ENCODE measurements at regions not wholly inside any gene's neighbourhood (a gene's known extent, or its start where the extent isn't known, plus 50 kb on each side); places are given as distances from the start of the nearest gene placed in this dataset.

DNA sequence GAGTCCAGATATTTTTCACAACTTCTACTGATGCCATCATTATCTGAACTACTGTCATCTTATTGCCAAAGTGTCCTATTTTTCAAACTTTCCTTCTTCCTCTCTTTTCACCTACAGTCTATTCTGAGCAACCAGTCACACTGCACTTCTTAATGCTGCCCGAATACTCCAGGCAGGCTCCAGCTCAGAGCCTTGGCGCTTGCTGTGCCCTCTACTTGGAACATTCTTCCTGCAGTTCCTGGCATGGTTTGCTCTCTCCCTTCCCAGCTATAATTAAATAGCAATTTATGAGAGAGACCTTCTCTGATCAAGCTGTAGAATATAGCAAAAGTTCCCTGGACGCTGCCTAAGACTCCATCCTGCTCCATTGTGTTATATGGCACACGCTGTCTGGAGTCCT is 831.6 kb downstream of the QKI start:
- FAIRE-seq (no peak), DNase-seq (ENCODE audit: low spot score) (no peak)

DNA sequence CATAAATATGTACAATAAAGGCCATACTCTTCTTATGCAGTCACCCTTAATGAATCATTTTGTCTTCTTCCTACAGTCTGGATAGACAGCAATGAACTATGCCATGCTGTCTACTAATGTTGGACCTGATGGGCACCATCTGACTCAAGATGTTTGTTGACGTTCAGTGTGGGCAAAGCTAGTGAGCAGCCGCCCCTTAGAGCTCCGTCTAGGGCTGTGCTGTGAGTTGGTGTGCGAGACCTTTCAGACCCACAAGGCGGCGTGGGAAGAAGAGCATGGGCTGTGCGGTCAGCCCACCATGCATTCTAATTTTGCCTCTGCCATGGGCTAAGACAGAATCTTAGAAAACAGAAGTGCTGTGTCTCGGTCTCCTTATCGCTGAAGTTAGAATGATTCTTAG is 829.4 kb downstream of the QKI start:
- FAIRE-seq (no peak), DNase-seq (ENCODE audit: low spot score) (no peak)

DNA sequence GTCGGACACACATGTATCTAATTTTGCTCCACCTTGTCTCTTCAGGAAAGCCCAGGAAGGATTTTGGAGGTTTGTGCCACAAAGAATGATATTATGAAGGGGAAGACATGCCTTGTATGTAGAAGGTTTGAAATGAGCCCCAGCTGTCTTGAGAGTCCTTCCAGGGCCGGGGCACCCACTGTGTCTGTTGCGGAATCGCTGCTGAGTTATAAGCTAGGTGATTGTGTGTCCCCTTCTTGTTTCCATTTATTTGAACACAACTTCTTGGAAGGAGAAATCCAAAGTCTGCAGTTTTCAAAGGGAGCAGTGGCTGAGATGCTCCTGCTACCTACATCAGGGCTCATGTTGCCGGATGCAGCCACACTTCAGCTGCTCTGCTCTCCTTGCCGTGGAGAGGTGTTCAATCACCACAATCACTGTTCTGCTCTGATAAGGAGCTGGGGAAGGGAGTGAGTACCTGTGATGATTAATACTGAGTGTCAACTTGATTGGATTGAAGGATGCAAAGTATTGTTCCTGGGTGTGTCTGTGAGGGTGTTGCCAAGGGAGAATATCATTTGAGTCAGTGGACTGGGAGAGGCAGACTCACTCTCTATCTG is 828.6 kb downstream of the QKI start:
- DNase-seq (ENCODE audit: low spot score) (no peak), FAIRE-seq (no peak)

DNA sequence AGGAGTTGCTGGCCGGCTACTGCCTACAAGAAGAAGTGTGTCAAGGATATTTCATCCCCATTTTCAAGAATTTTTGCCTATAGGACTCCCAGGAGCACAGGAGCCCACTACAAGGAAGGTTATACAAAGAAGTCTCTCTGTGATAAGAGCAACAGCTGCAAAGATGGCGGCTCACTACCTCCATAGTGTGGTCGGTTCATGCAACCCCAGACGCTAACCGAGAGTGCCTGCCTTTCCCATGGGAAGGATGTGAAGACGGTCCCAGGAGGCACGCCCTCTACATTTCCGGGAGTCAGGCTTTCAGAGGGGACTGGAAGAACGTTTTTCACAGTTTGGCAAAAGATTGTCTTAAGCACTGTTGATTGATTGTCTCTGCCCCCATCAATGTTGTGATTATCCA is 816.3 kb downstream of the QKI start:
- FAIRE-seq: no peak

DNA sequence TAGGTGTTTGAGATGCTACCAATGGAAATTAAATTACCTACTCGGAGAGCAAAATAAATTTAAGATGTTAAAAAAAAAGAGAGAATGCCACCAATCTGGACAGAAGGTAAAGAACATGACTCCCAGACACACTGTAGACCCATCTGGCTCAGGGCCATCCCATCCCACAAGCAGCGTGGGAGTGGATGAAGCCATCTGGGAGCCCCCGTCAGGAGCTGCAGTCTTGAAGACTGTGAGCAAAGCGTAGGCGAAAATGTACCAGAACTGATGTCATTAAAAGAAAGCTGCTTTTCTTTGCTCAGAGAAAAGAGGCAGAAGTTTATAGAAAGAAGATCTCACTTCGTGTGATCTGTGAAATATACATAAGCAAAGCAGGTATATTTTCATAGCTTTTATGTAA is 815.7 kb downstream of the QKI start:
- DNase-seq (ENCODE audit: low spot score) (no peak), FAIRE-seq (no peak)

More for the DNA sequence above, 816.3 kb downstream of the QKI start:
- DNase-seq (ENCODE audit: low spot score): no peak

DNA sequence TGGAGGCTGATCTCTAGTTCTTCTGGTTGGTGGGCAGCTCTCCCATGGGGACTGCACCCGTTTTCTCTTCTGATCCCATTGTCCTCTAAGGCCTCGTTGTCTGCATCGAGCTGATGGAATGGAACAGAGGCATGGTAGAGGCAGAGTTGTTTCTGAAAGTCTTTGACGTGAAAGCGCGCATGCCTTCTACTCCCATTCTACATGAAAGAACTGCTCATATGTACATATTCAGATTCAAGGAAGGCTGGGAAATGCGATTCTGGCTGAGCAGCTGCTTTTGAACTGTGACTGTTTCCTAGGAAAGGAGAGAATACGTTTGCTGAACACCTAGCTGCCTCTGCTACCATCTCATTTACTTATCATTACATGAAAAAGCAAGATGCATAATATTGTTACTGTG is 815.2 kb downstream of the QKI start:
- FAIRE-seq (no peak), DNase-seq (ENCODE audit: low spot score) (no peak)

DNA sequence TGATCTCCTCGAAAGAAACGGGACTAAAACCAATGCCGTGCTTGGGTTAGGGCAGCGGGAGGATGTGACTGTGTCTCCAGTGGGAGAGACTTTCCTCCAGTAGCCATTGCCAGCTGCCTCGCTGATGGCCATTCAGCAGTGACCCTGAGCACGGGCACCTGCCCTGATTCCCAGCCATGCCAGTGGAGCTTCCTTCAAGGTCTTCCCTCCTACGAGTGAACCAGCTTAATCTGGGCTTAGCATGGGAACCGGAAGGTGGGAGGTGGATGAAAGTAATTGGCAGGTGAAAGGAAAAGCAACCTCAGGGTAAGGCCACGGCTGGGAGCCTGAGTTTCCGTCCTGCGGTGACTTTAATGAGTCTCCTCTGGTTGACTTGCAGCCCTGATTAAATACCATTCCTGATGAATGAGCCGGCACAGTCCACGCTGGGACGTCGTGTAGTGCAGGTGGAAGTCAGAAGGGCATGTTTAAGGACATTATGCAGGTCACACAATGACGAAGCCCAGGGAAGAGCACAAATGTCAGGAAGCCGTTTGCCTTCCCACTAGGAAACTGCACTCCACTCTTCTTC is 813.5 kb downstream of the QKI start:
- no peak for FAIRE-seq
- no peak for DNase-seq (ENCODE audit: low spot score)

DNA sequence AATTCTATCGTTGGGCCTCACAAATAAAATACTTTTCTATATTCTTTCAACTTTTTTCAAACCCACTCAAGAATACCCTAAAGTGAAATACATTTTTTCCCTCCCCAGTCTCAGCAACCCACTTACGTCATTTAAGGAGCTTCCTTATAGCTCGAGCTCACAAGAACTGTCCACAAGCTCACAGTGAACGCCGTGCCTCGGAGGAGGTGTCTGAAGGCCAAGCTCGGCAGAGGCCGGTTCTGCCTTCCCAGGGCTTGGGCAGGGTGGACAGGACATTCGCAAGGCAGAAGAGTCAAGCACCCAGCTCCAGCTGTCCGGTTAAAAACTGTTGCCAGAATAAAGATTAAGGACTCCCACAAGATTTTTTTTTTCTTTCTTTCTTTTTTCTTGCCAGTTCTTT is 802.3 kb downstream of the QKI start:
- FAIRE-seq (no peak), DNase-seq (ENCODE audit: low spot score) (no peak)

DNA sequence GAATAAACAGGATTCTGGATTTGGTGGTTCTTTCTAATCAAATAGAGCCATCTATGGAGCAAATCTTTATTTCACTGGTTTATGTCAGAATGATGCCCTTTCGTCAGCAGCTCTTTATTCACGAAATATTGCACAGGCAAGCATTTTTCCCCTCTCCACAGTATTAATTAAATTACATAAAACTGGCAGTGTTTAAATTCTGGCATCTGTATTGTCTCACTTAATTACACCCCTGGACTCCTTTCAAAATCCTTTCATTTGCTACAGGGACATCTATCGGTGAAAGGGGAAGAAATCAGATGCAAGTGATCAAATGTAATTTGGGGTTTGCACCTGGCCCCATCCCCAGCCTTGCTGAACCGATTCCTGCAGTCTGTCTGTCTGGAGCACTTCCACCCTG is 801.9 kb downstream of the QKI start:
- FAIRE-seq: no peak
- no peak for DNase-seq (ENCODE audit: low spot score)

DNA sequence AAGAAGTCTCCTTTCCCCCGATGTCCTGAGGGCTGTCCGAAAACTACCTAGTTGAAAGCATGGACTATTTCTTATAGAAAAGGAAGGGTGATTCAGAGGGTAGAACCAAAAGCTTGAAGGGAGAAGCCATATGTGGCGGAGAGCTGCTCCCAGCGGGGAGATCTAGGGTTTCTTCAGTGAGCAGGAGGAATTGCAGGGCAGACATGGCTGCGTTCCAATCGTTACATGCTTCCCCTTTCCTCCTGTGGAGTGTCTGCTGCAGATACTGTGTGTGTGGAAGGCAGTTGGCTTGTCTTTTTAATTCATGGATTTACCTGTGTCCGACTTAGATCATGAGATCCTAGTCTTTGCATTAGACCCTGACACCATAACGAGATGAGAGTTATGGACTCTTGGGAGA is 799.5 kb downstream of the QKI start:
- no peak for DNase-seq (ENCODE audit: low spot score)

DNA sequence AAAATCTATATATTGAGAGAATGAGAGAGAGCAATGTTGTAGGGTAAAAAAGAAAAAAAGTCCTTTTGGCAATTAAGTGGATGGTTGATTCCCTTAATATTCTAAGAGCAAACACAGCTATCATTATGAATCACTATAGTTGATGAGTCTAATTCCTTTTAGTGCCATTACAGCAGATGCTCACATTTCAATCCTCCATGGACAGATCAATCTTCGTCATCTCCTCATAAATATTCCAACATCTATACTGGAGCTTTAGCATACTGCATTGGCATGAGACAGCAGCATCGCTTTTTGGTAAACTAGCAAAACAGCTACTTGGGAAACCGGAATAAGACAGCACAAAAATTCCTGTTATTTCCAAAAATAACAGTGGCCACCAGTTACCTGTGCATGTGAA is 796.7 kb downstream of the QKI start:
- FAIRE-seq: no peak
- DNase-seq (ENCODE audit: low spot score): no peak

More for the DNA sequence above, 799.5 kb downstream of the QKI start:
- no peak for FAIRE-seq

DNA sequence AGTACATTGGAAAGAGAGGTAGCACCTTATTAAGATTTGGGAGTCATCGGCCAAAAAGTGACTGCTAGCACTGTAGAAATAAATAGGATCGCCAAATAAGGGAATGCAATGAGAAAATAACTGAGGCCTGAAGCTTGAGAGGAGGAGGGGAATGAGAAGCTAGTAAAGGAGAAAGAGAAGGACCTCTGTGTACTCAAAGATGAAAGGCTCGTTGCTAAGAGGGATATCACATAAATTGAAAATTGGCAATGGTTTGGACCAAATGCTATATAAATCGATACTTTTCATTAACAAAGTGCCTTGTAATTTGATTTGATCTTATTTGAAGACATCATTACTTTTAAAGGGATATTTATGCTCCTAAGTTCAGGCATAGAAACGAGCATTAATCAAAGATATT is 796.3 kb downstream of the QKI start:
- no peak for DNase-seq (ENCODE audit: low spot score)
- no peak for FAIRE-seq

DNA sequence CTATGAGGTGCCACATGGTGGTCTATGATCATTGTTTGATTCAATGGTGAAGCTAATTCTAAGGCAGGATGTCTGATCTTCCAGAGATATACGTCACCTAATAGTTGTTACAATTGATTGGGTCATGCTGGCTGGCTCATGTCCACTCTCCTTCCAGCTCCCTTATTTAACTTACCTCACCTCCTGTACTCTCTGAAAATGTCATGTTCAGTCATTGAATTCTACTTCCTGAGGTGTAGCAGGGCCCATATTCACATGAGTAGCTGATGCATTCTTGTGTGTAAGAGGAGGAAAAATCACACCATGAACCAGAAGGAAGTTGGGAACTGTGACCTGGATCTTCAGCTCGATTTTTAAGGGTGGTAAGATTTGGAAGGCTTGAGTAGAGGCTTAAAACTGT is 795.8 kb downstream of the QKI start:
- FAIRE-seq (no peak), DNase-seq (ENCODE audit: low spot score) (no peak)

DNA sequence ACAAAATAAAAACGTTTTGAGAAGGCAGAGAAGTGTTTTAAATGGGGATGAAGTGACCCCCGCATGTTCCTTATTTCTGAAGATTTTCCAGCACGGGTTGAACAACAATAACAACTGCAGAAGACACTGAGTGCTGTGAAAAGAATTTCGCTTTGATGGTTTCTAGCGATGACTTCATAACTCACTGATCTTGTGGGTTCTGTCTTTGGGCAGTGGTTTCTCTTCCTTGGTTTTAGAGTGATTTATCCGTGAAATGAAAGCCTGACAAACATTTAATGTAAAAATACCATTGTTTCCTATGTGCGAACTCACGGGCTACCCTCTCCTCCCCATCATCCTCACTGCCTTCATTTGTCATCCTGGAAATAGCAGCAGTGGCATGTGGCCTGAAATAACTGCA is 793.9 kb downstream of the QKI start:
- no peak for FAIRE-seq
- DNase-seq (ENCODE audit: low spot score): peak; percentile 38

DNA sequence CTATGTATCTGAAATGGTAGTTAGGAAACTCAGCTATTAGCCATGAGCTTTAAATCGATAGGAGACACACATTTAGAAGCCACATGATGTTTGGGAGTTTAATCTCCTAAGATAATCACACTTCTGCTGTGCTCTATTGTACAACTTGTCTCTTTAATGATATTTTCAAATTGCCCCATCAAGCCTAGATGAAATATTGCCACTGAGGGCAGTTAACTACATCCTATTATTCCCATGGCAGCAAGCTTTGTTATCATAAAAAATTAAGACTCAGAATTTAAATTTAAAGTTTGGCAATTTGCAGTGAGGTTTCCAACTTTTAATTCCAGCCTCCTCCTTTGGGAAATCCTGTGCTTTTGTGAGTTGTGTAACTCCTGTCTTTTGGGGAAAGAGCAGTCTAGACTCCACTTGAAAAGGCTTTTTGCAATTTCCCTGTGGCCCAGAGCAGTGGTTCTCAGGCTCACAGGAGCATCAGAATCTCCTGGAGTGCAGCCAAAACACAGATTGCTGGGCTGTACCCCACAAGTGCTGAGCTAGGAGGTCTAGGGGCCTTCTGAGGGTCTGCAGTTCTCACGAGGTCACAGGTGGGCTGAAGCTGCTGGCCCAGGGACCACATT is 792.4 kb downstream of the QKI start:
- FAIRE-seq: no peak
- no peak for DNase-seq (ENCODE audit: low spot score)

DNA sequence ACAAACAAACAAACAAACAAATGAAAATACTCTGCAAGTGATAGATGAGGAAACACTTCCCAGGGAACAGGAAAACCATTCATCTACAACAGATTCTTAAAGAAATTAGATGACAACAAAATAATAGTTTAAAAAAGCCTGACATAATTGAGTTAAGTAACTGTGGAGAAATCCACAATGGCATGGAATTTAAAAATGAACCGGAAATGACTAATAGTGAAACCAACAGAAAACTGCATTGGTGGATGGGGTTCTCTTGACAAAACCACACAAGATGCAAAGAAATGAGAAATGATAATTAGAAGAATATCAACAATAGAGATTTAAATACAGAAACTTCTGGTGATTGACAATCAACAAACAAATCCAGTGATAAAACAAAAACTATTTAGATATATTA is 785.6 kb downstream of the QKI start:
- DNase-seq (ENCODE audit: low spot score): no peak
- FAIRE-seq: no peak

DNA sequence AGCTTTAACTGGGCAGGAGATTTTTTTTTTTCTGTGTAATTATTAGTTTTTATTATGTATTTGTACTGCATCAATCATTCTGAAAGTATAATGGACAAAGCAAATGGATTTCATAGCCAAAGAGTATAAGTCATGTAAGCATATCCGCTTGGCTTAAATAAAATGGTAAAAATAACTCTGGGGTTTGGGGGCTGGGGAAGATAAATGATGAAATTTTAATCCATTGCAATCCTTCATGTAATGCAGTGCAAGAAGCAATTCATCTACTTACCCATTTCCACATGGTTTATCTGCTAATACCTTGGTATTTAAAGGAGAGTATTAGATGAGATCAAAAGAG is 781.4 kb downstream of the QKI start:
- FAIRE-seq: no peak
- no peak for DNase-seq (ENCODE audit: low spot score)

DNA sequence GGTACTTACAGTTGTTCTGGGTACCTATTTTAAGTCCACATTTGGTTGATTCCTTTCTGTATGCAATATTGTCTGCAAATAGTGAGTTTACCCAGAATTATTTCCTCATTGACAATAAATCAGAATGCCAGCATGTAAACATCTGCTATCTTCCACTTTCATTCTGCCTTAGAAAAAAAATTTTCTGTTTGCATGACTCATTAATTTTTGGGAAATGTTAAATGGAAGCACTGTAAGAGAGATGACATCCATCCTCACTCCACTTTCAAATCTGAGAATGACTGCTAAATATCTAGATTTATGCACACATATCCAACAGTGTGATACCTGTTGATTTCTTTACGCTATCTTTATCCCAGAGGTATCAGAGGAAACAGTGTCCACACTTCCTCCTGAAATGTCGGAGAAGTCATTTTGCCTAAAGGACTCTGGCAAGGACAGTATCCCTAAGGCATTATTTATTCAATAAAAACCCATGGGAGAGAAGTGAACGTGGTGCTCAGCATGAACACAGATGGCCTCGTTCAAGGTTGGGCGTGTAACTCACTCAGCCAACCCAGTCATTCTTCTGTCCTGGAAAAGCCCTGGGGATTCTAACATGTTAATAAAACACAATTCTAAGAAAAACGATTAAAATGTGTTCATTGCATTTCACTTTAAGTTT is 780.9 kb downstream of the QKI start:
- DNase-seq (ENCODE audit: low spot score): no peak
- no peak for FAIRE-seq

DNA sequence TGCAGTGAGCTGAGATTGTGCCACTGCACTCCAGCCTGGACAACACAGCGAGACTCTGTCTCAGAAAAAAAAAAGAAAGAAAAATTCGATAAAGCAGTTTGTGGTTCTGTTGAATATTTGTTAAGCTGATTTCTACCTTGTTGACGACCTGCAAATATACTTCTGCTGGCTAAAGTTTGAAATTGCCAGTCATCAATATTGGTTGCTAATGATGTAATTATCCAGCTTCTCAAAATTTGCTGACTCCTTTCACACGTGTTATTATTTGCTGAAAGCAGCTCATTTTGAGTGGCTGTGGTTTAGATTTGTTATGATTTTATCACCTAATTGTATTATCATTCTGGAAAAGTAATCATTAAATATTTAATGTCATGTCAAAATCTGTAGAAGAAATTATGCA is 774.3 kb downstream of the QKI start:
- FAIRE-seq (no peak), DNase-seq (ENCODE audit: low spot score) (no peak)

DNA sequence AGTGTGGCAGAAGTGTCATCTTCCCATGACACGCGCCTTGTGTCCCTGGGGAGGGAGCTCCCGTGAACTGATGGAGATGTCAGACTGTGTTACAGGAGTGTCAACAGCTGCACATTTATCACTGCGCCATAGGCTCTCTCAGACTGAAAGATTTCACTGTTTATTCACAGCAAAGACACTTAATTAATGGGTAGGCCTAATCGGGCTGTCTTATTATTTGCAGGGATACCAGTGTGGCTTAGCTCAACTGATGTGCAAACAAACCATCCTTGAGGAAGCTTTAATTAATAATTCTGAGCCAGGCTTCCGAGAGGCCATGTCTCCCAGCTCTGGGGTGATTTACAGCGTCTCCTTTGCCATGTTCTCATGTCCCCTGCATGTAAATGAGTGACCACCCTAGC is 771.0 kb downstream of the QKI start:
- FAIRE-seq: no peak
- no peak for DNase-seq (ENCODE audit: low spot score)

DNA sequence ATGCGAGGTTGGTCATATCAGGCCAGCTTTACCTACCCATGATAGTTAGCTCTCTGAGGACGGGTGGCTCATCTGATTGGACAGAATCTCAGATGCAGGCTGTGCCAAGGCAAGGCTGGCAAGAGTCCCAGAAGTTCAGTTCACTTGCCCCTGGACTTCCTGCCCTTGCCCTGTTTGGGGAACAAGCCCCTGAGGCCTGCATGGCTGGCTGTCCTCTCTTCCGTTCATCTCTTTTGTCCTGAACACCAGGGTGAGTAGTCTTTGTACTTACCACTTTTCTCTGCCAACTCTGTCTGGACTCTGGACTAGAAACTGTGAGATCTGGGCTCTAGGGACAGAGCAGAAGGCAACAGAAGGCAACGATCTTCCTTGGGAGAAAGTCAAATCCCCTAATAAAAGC is 769.9 kb downstream of the QKI start:
- no peak for FAIRE-seq

DNA sequence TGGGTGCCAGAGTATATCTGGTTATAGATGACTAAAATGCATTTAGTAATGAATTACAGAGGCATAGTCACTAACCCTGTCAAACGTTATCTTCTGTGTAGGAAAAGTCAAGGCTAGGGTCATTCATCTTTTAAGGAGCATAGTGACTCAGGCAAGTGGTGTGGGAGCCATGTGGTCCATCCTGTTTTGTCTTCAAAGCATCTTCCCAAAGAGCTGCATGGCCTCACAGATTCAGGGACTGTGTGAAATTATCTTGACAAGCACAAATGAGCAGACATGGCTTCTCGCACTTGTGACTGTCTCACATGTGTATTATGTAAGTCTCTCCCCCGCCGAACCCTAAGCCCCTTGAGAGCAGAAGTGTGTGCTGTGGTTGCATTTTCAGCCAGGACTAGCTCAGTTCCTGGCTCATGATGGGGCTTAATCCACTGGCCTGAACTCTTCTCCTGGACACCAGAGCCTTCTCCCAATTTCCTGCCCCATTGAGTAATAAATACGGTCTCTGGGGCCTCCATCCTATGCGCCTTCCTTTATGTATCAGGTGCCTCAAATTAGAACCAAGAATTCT is 769.1 kb downstream of the QKI start:
- DNase-seq (ENCODE audit: low spot score) (no peak), FAIRE-seq (no peak)

More for the DNA sequence above, 769.9 kb downstream of the QKI start:
- no peak for DNase-seq (ENCODE audit: low spot score)
